Chondrocyte (in vitro differentiated cells): ENCODE measurements at regions not wholly inside any gene's neighbourhood (a gene's known extent, or its start where the extent isn't known, plus 50 kb on each side); places are given as distances from the start of the nearest gene placed in this dataset.
"Not testable (repeated sequence)": the region's sequence is repeated elsewhere in the genome, so short reads cannot be mapped to it uniquely, and the experiment has no call there.

Source experiments
- DNase-seq: peaks from one replicate; pipeline ENCODE4 v3.0.0; 2021; ENCODE audit warnings: mixed read lengths, low spot score
- H3K27ac Mint-ChIP-seq: one replicate; pipeline ENCODE4 v1.8.0; 2021; ENCODE audit warnings: mild to moderate bottlenecking, moderate library complexity, mixed read lengths; ENCODE audit not compliant: unreplicated experiment
- H3K27me3 Mint-ChIP-seq: 2 replicates; pipeline ENCODE4 v1.8.0; 2021; ENCODE audit warnings: low read depth, mixed read lengths
- H3K36me3 Mint-ChIP-seq: 2 replicates; pipeline ENCODE4 v1.8.0; 2021; ENCODE audit warnings: low read depth, mixed read lengths
- H3K4me1 Mint-ChIP-seq: 2 replicates; pipeline ENCODE4 v1.8.0; 2021; ENCODE audit warnings: low read depth, mild to moderate bottlenecking, mixed read lengths
- H3K4me3 Mint-ChIP-seq: one replicate; pipeline ENCODE4 v1.8.0; 2021; ENCODE audit warnings: mild to moderate bottlenecking, moderate library complexity, mixed read lengths; ENCODE audit not compliant: unreplicated experiment
- H3K9me3 Mint-ChIP-seq: 2 replicates; pipeline ENCODE4 v1.8.0; 2021; ENCODE audit warnings: low read depth, mixed read lengths
- CTCF ChIP-seq: fragments of 200-600 bp; sonication (generic); IDR thresholded peaks from 2 replicates; pipeline ENCODE4 v1.5.0; 2021; ENCODE audit warnings: antibody characterized with exemption, mild to moderate bottlenecking, moderate library complexity

DNA sequence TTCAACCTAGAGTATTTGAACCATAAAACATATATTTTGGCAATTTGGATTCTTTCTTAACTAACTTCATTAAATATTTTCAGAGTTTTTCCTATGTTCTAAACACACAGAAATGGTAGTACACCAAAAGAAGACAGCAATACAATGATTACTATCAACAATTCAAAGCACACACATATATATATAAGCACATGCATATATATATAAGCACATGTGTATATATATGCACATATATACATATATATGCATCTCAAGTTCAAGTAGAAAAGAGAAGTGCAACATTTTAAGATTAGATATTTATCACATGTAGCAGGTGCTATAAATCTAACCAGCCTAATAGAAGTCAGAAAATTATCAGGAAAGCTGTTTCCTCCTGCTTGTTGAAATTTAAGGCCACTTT lies 320.9 kb upstream of the FSIP2 start:
- TF ChIP-seq CTCF = no peak
- Mint-ChIP-seq H3K27ac (no peak overlapping the region), H3K4me3 (no peak overlapping the region), H3K36me3 (no peaks in the 10 kb centered on the region), H3K4me1 (no peaks in the 10 kb centered on the region), H3K9me3 (peaks cover 31% of the 10 kb centered on the region), H3K27me3 (no peaks in the 10 kb centered on the region)
- no peak for DNase-seq

- not testable (repeated sequence) for DNase-seq, H3K27me3 Mint-ChIP-seq, H3K9me3 Mint-ChIP-seq, H3K36me3 Mint-ChIP-seq
- H3K27ac Mint-ChIP-seq = peak overlapping the region; percentile 86
- peaks cover 23% of the 10 kb centered on the region for H3K4me1 Mint-ChIP-seq
- peak overlapping the region; percentile 84 for H3K4me3 Mint-ChIP-seq
Measured at GRCh38 chr2:185424958-185425629, 313.5 kb upstream of the FSIP2 start.

- no peak overlapping the region for H3K27ac Mint-ChIP-seq
- H3K4me3 Mint-ChIP-seq = no peak overlapping the region
Measured at GRCh38 chr2:185428000-185428399, 310.6 kb upstream of the FSIP2 start.

DNA sequence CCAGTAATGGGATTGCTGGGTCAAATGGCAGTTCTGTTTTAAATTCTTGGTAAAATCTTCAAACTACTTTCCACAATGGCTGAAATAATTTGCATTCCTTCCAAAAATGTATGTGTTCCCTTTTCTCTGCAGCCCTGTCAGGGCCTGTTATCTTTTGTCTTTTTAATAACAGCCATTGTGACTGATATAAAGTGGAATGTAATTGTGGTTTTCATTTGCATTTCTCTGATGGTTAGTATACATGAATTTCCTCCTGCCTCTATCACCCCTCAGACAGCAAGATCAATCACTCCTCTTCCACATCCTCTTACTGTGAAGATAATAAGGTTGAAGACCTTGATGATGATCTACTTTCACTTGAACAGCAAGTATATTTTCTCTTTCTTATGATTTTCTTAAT lies 304.8 kb upstream of the FSIP2 start:
- no peak overlapping the region for H3K4me3 Mint-ChIP-seq
- H3K27me3 Mint-ChIP-seq = no peaks in the 10 kb centered on the region
- H3K4me1 Mint-ChIP-seq = peaks cover 10% of the 10 kb centered on the region
- DNase-seq = no peak
- no peaks in the 10 kb centered on the region for H3K36me3 Mint-ChIP-seq
- no peak for TF ChIP-seq CTCF
- no peak overlapping the region for H3K27ac Mint-ChIP-seq
- H3K9me3 Mint-ChIP-seq = no peaks in the 10 kb centered on the region

More at GRCh38 chr2:185428000-185428399, 310.6 kb upstream of the FSIP2 start:
- H3K4me1 Mint-ChIP-seq = peaks cover 23% of the 10 kb centered on the region
- peaks cover 5% of the 10 kb centered on the region for H3K36me3 Mint-ChIP-seq
- H3K9me3 Mint-ChIP-seq = peaks cover 4% of the 10 kb centered on the region
- no peak for TF ChIP-seq CTCF
- H3K27me3 Mint-ChIP-seq = no peaks in the 10 kb centered on the region
- no peak for DNase-seq

- no peaks in the 10 kb centered on the region for H3K36me3 Mint-ChIP-seq
- no peak for DNase-seq
- no peak for TF ChIP-seq CTCF
- no peaks in the 10 kb centered on the region for H3K27me3 Mint-ChIP-seq
- H3K4me1 Mint-ChIP-seq = peaks cover 10% of the 10 kb centered on the region
- no peaks in the 10 kb centered on the region for H3K9me3 Mint-ChIP-seq
- H3K27ac Mint-ChIP-seq = no peak overlapping the region
- no peak overlapping the region for H3K4me3 Mint-ChIP-seq
Measured at GRCh38 chr2:185436787-185437372, 301.7 kb upstream of the FSIP2 start.
